Mesenchymal stem cell (in vitro differentiated cells and primary cell): ENCODE measurements at regions not wholly inside any gene's neighbourhood (a gene's known extent, or its start where the extent isn't known, plus 50 kb on each side); places are given as distances from the start of the nearest gene placed in this dataset.

Source experiments
- DNase-seq: peaks from one replicate; pipeline ENCODE4 v3.0.0-alpha.2; 2013
- H2AFZ ChIP-seq: one replicate; pipeline ENCODE4 v1.6.1; 2013; ENCODE audit warnings: low read depth, mild to moderate bottlenecking, control low read depth, inconsistent platforms, low read length, moderate library complexity
- H2AK5ac ChIP-seq: 2 replicates; pipeline ENCODE4 v1.6.1; 2013; ENCODE audit warnings: low read length, moderate library complexity, mild to moderate bottlenecking, inconsistent platforms; ENCODE audit not compliant: severe bottlenecking
- H2BK120ac ChIP-seq: one replicate; pipeline ENCODE4 v1.6.1; 2013; ENCODE audit warnings: low read depth, mild to moderate bottlenecking, inconsistent platforms, low read length, moderate library complexity
- H2BK12ac ChIP-seq, 2 experiments: one replicate each; pipeline ENCODE4 v1.6.1; 2013; ENCODE audit warnings: inconsistent platforms in 2 of 2, low read length in 2 of 2, mild to moderate bottlenecking in 2 of 2, moderate library complexity in 2 of 2, control low read depth in 1 of 2
- H2BK15ac ChIP-seq: one replicate; pipeline ENCODE4 v1.6.1; 2013; ENCODE audit warnings: mild to moderate bottlenecking, low read depth, inconsistent platforms; ENCODE audit not compliant: poor library complexity, severe bottlenecking
- H2BK5ac ChIP-seq: 2 replicates; pipeline ENCODE4 v1.6.1; 2013; ENCODE audit warnings: low read depth, mild to moderate bottlenecking, low read length, control low read depth, inconsistent platforms; ENCODE audit not compliant: poor library complexity, severe bottlenecking
- H3K14ac ChIP-seq, 2 experiments: one replicate each; pipeline ENCODE4 v1.6.1; 2013; ENCODE audit warnings: inconsistent platforms in 2 of 2, low read length in 2 of 2, control low read depth in 1 of 2, mild to moderate bottlenecking in 1 of 2, moderate library complexity in 1 of 2
- H3K18ac ChIP-seq, 2 experiments: one replicate each; pipeline ENCODE4 v1.6.1; 2013; ENCODE audit warnings: inconsistent platforms in 2 of 2, low read length in 2 of 2, control low read depth in 1 of 2, low read depth in 1 of 2, mild to moderate bottlenecking in 1 of 2
- H3K23ac ChIP-seq, 2 experiments: one replicate each; pipeline ENCODE4 v1.6.1; 2013; ENCODE audit warnings: inconsistent platforms in 2 of 2, low read length in 2 of 2, mild to moderate bottlenecking in 2 of 2, moderate library complexity in 2 of 2, control low read depth in 1 of 2
- H3K27ac ChIP-seq: 2 replicates; pipeline ENCODE4 v1.5.1; 2013; ENCODE audit warnings: mild to moderate bottlenecking, moderate library complexity, low read length, control low read depth, inconsistent platforms; ENCODE audit not compliant: poor library complexity, severe bottlenecking
- H3K27me3 ChIP-seq, 2 experiments: 2 replicates each; pipeline versions ENCODE4 v1.6.1 to v1.7.0; 2013; ENCODE audit warnings: low read length in 2 of 2, mild to moderate bottlenecking in 2 of 2, moderate library complexity in 2 of 2, control low read depth in 1 of 2, inconsistent platforms in 1 of 2; ENCODE audit not compliant: control insufficient read depth in 1 of 2, insufficient read depth in 1 of 2
- H3K36me3 ChIP-seq, 2 experiments: 2 replicates each; pipeline versions ENCODE4 v1.6.1 to v1.7.0; 2013; ENCODE audit warnings: low read length in 2 of 2, control low read depth in 1 of 2, inconsistent platforms in 1 of 2, low read depth in 1 of 2, mild to moderate bottlenecking in 1 of 2; ENCODE audit not compliant: insufficient read depth in 2 of 2, control insufficient read depth in 1 of 2
- H3K4ac ChIP-seq, 2 experiments: one replicate each; pipeline ENCODE4 v1.6.1; 2013; ENCODE audit warnings: inconsistent platforms in 2 of 2, low read length in 2 of 2, mild to moderate bottlenecking in 2 of 2, moderate library complexity in 2 of 2, control low read depth in 1 of 2, low read depth in 1 of 2
- H3K4me1 ChIP-seq: 2 replicates; pipeline ENCODE4 v1.6.1; 2013; ENCODE audit warnings: low read depth, low read length, control low read depth; ENCODE audit not compliant: control insufficient read depth, insufficient read depth
- H3K4me2 ChIP-seq: 2 replicates; pipeline ENCODE4 v1.6.1; 2013; ENCODE audit warnings: low read length, mild to moderate bottlenecking, inconsistent platforms; ENCODE audit not compliant: poor library complexity, severe bottlenecking
- H3K4me3 ChIP-seq, 2 experiments: 2 replicates each; pipeline versions ENCODE4 v1.5.1 to v1.7.0; 2013; ENCODE audit warnings: low read length in 2 of 2, mild to moderate bottlenecking in 2 of 2, control low read depth in 1 of 2, low read depth in 1 of 2; ENCODE audit not compliant: insufficient read depth in 1 of 2
- H3K79me1 ChIP-seq: replicated peaks from 2 replicates; pipeline ENCODE4 v1.6.1; 2013; ENCODE audit warnings: mild to moderate bottlenecking, control low read depth, low read length, inconsistent platforms; ENCODE audit not compliant: poor library complexity, severe bottlenecking
- H3K9ac ChIP-seq: 2 replicates; pipeline ENCODE4 v1.7.0; 2013; ENCODE audit warnings: mild to moderate bottlenecking, low read length, moderate library complexity
- H3K9me3 ChIP-seq: 2 replicates; pipeline ENCODE4 v1.7.0; 2013; ENCODE audit warnings: mild to moderate bottlenecking, low read length; ENCODE audit not compliant: control insufficient read depth
- H4K8ac ChIP-seq: one replicate; pipeline ENCODE4 v1.6.1; 2013; ENCODE audit warnings: inconsistent platforms, mild to moderate bottlenecking, low read length, moderate library complexity
- H4K91ac ChIP-seq: one replicate; pipeline ENCODE4 v1.6.1; 2013; ENCODE audit warnings: mild to moderate bottlenecking, low read length, inconsistent platforms
- WGBS: methylation state at CpG from one replicate; pipeline ENCODE4 v1.1.7; 2013; ENCODE audit warnings: mixed read lengths; 5-methylcytosine and 5-hydroxymethylcytosine counted together

DNA sequence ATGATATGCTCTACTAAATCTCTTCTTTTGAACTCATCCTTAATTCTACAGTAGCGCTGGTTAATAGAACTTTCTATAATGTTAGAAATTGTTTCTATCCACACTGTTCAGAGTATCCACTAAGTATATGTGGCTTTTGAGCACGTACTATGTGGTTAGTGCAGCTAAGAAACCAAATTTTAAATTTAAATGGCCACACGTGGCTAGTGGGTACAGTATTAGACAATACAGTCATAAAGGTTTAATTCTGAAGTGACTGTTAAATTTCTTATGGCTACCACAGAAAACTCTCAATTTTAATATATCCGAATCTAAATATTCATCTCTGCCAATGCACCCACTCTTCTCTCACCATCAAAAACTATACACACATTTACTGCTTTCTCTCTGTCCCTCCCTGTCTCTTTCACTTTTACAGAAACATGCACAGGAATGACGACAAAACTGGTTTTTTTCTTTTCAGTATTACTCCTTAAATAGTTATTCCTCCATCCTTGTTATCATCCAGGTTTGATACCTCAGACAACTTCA lies 583.9 kb downstream of the KCTD8 start:
- no peak overlapping the region for H2BK12ac ChIP-seq
- H3K9me3 ChIP-seq, result peaks cover 1% of the 10 kb centered on the region
- H3K27ac ChIP-seq, result no peak overlapping the region
- no peak overlapping the region for H3K4me3 ChIP-seq
- no peak overlapping the region for H3K4me2 ChIP-seq
- H3K27me3 ChIP-seq, result no peaks in the 10 kb centered on the region
- H2BK120ac ChIP-seq, result no peak overlapping the region
- no peak overlapping the region for H3K23ac ChIP-seq
- H2AK5ac ChIP-seq, result no peak overlapping the region
- no peak overlapping the region for H3K14ac ChIP-seq
- DNase-seq, result no peak
- no peaks in the 10 kb centered on the region for H3K36me3 ChIP-seq
- H4K8ac ChIP-seq, result no peak overlapping the region
- 72% methylated on average over 4 of the region's 5 CpGs for WGBS
- H3K4me1 ChIP-seq, result no peaks in the 10 kb centered on the region
- H2BK5ac ChIP-seq, result no peak overlapping the region
- no peak overlapping the region for H2AFZ ChIP-seq
- no peak overlapping the region for H4K91ac ChIP-seq
- no peak overlapping the region for H3K18ac ChIP-seq
- H3K4ac ChIP-seq, result no peak overlapping the region
- H3K79me1 ChIP-seq, result no peaks in the 10 kb centered on the region
- H2BK15ac ChIP-seq, result no peak overlapping the region
- no peak overlapping the region for H3K9ac ChIP-seq

DNA sequence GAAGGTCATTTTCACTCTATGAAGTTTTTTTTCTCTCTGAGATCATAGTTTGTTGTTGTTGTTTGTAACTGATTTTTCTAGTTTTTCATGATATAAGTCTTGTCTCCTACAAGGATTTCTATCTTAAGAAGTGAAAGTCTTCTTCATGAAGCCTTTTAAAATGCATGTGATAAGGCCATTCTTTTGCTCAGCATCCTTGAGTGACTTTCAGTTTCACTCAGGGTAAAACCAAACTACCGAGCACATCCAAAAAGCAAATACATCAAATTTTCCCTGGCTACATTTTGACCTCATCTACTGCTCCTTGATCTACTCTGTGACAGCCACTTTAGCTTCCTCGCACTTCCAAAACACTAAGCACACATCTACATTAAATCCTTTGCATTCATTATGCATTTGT lies 580.7 kb downstream of the KCTD8 start:
- no peak overlapping the region for H3K14ac ChIP-seq
- peaks cover 22% of the 10 kb centered on the region for H3K9me3 ChIP-seq
- no peak overlapping the region for H2AK5ac ChIP-seq
- no peaks in the 10 kb centered on the region for H3K79me1 ChIP-seq
- no peak overlapping the region for H2AFZ ChIP-seq
- H4K91ac ChIP-seq, result no peak overlapping the region
- H2BK12ac ChIP-seq, result no peak overlapping the region
- 69% methylated on average over 2 of the region's 2 CpGs for WGBS
- no peak overlapping the region for H3K18ac ChIP-seq
- no peak overlapping the region for H3K4me2 ChIP-seq
- H2BK15ac ChIP-seq, result no peak overlapping the region
- no peak overlapping the region for H3K4ac ChIP-seq
- no peak overlapping the region for H3K27ac ChIP-seq
- H2BK120ac ChIP-seq, result no peak overlapping the region
- DNase-seq, result no peak
- no peak overlapping the region for H3K9ac ChIP-seq
- no peak overlapping the region for H2BK5ac ChIP-seq
- no peak overlapping the region for H3K23ac ChIP-seq
- no peaks in the 10 kb centered on the region for H3K4me1 ChIP-seq
- H3K27me3 ChIP-seq, result no peaks in the 10 kb centered on the region
- no peak overlapping the region for H3K4me3 ChIP-seq
- H4K8ac ChIP-seq, result no peak overlapping the region
- no peaks in the 10 kb centered on the region for H3K36me3 ChIP-seq

DNA sequence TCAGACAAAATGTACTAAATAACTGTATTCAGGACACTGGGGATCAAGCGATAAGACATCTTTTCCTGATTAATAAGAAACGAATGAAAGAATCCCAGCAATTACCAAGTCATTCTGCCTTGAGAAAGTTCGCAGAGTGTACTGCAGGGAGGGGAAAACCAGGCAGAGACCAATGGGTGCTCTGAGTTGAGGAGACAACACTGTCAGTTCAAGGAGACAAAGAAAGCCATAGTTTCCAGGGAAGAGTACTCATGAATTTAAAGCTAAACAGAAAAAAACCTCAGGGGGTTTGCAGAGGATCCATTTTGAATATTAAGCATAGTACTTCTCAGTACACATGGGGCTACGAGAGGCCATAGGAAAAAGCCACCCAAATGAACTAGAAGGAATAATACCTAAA lies 573.0 kb downstream of the KCTD8 start:
- Histone ChIP-seq H3K9me3 (peaks cover 19% of the 10 kb centered on the region), H3K18ac (no peak overlapping the region)

DNA sequence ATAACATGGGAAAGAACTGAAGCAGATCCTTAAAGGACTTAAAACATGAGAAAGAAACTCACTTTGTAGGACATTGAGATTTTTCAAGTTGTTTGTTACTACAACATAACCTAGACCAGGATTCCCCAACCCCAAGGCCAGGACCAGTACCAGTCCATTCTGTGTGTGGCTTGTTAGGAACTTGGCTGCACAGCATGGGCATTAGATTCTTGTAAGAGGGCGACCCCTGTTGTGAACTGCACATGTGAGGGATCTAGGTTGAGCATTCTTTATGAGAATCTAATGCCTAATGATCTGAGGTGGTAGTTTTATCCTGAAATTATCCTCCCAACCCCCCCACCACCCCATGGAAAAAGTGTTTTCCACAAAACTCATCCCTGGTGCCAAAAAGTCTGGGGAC lies 566.1 kb downstream of the KCTD8 start:
- no peak overlapping the region for H2BK120ac ChIP-seq

More for the DNA sequence above, 573.0 kb downstream of the KCTD8 start:
- H2BK12ac ChIP-seq, result no peak overlapping the region
- no peak overlapping the region for H3K14ac ChIP-seq
- no peak overlapping the region for H3K4ac ChIP-seq
- H2BK120ac ChIP-seq, result no peak overlapping the region
- H2AK5ac ChIP-seq, result no peak overlapping the region
- no peak overlapping the region for H2BK15ac ChIP-seq
- DNase-seq, result no peak
- no peak overlapping the region for H3K23ac ChIP-seq
- no peaks in the 10 kb centered on the region for H3K79me1 ChIP-seq
- no peak overlapping the region for H3K9ac ChIP-seq
- H3K36me3 ChIP-seq, result no peaks in the 10 kb centered on the region
- 88% methylated on average over 4 of the region's 4 CpGs for WGBS
- H3K4me1 ChIP-seq, result no peaks in the 10 kb centered on the region
- H2BK5ac ChIP-seq, result no peak overlapping the region
- no peak overlapping the region for H3K4me3 ChIP-seq
- no peak overlapping the region for H4K8ac ChIP-seq
- H2AFZ ChIP-seq, result no peak overlapping the region
- no peaks in the 10 kb centered on the region for H3K27me3 ChIP-seq
- no peak overlapping the region for H4K91ac ChIP-seq
- no peak overlapping the region for H3K4me2 ChIP-seq
- H3K27ac ChIP-seq, result no peak overlapping the region

More for the DNA sequence above, 566.1 kb downstream of the KCTD8 start:
- Histone ChIP-seq H3K36me3 (no peaks in the 10 kb centered on the region), H2AK5ac (no peak overlapping the region), H2AFZ (no peak overlapping the region), H3K9me3 (no peaks in the 10 kb centered on the region), H3K9ac (no peak overlapping the region), H4K91ac (no peak overlapping the region), H3K79me1 (no peaks in the 10 kb centered on the region), H3K14ac (no peak overlapping the region), H3K18ac (no peak overlapping the region), H2BK15ac (no peak overlapping the region), H3K4me1 (no peaks in the 10 kb centered on the region), H2BK5ac (no peak overlapping the region), H2BK12ac (no peak overlapping the region), H4K8ac (no peak overlapping the region), H3K27me3 (no peaks in the 10 kb centered on the region), H3K4me3 (no peak overlapping the region), H3K23ac (no peak overlapping the region), H3K4me2 (no peak overlapping the region), H3K4ac (no peak overlapping the region), H3K27ac (no peak overlapping the region)
- WGBS, result no CpG with 5 or more reads among the region's 1 CpG
- DNase-seq, result no peak
